ENCODE measurements at regions not wholly inside any gene's neighbourhood (a gene's known extent, or its start where the extent isn't known, plus 50 kb on each side); places are given as distances from the start of the nearest gene placed in this dataset.
A peak's percentile ranks its signal among the peaks of the same experiment; 100 is the strongest.

DNA sequence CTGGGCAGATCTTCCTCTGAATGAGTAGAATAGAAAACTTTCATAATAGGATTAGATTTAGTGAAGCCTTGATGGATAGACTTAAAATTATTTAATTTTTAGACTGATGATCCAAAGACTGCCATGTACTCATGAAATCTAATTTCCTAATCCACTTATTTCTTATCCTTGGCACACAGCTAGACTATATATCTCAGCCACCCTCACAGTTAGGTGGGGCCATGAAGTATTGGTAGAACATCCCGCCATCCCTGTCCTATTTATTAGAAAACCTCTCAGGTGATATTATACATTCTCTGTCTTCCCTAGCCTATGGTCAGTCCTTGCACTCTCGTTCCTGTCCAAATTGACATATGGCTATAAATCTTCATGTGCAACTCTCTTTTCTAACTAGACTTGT, 110.9 kb downstream of the FAM170A start:
- intact Hi-C loops (cut with DNase I) = no loop called here
- no peak overlapping the region for H3K27ac ChIP-seq
- TF ChIP-seq, protein P1, sequence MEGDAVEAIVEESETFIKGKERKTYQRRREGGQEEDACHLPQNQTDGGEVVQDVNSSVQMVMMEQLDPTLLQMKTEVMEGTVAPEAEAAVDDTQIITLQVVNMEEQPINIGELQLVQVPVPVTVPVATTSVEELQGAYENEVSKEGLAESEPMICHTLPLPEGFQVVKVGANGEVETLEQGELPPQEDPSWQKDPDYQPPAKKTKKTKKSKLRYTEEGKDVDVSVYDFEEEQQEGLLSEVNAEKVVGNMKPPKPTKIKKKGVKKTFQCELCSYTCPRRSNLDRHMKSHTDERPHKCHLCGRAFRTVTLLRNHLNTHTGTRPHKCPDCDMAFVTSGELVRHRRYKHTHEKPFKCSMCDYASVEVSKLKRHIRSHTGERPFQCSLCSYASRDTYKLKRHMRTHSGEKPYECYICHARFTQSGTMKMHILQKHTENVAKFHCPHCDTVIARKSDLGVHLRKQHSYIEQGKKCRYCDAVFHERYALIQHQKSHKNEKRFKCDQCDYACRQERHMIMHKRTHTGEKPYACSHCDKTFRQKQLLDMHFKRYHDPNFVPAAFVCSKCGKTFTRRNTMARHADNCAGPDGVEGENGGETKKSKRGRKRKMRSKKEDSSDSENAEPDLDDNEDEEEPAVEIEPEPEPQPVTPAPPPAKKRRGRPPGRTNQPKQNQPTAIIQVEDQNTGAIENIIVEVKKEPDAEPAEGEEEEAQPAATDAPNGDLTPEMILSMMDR (IDR thresholded peaks at IDR 0.05) = no peak

DNA sequence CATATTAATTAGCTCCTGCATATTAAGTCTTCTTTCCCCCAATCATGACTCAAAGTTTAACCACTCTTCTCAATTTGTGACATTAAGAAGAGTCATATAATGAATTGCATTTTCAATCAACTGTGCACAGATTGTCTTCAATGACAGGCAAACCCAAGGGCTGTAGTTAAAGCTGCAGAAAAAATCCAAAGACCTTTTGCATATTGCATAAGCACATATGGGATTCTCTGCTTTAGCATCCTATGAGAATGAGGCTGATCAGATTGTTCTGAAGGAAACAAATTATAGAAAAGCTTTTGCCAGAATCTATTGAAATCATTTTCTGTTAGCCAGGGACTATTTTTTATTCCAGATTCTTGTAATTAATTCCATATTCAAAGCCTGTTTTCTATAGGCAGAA, 112.3 kb downstream of the FAM170A start:
- H3K4me3 ChIP-seq = no peak overlapping the region
- ATAC-seq (no peak), DNase-seq (no peak)
- H3K27me3 ChIP-seq (ENCODE audit: low read depth) = no peaks in the 10 kb centered on the region
- no peaks in the 10 kb centered on the region for H3K9me3 ChIP-seq
- H3K27ac ChIP-seq = no peak overlapping the region
- intact Hi-C loops (cut with DNase I) = no loop called here
- no peaks in the 10 kb centered on the region for H3K4me1 ChIP-seq
- H3K36me3 ChIP-seq = no peaks in the 10 kb centered on the region
- TF ChIP-seq, protein P1 (IDR thresholded peaks at IDR 0.05) = no peak

More for the DNA sequence above, 110.9 kb downstream of the FAM170A start:
- DNase-seq (no peak), ATAC-seq (no peak)
- Histone ChIP-seq H3K4me1 (no peaks in the 10 kb centered on the region), H3K9me3 (no peaks in the 10 kb centered on the region), H3K36me3 (no peaks in the 10 kb centered on the region), H3K4me3 (no peak overlapping the region), H3K27me3 (ENCODE audit: low read depth) (no peaks in the 10 kb centered on the region)

DNA sequence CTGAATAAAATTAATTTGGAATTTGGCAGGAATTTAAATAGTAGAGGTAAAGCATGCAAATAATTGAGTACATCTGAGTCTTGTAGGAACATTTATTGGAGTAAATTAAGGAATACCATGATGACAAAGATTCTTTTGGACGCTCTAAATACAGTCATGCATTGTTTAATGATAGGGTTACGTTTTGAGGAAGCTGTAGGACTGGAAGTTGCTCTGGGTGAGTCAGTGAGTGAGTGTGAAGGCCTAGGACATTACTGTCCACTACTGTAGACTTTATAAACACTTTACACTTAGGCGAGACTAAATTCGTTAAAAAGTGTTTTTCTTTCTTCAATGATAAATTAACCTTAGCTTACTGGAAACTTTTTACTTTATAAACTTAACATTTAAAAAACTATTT, 113.0 kb downstream of the FAM170A start:
- Histone ChIP-seq H3K4me3 (no peak overlapping the region), H3K4me1 (no peaks in the 10 kb centered on the region), H3K36me3 (no peaks in the 10 kb centered on the region), H3K27ac (no peak overlapping the region), H3K27me3 (ENCODE audit: low read depth) (no peaks in the 10 kb centered on the region), H3K9me3 (no peaks in the 10 kb centered on the region)
- intact Hi-C loops (cut with DNase I) = no loop called here
- DNase-seq (no peak), ATAC-seq (no peak)
- TF ChIP-seq, protein P1 (IDR thresholded peaks at IDR 0.05) = no peak

DNA sequence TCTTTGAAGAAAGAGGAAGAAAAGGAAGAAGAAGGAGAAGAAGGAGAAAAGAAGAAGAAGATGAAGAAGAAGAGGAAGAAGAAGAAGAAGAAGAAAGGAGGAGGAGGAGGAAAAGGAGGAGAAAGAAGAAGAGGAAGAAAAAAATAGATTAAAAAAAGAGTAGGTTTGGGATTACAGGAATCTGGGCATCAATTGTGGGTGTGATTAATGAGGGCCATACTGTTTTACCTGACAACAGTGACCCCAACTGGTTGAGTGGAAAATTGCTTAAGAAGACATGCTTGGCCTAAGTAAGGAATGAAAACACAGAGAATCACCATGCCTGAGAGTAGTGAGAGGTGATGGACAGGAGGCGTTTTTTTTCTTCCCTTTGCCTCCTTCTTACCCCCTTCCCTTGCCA, 114.6 kb downstream of the FAM170A start:
- no peak for DNase-seq

DNA sequence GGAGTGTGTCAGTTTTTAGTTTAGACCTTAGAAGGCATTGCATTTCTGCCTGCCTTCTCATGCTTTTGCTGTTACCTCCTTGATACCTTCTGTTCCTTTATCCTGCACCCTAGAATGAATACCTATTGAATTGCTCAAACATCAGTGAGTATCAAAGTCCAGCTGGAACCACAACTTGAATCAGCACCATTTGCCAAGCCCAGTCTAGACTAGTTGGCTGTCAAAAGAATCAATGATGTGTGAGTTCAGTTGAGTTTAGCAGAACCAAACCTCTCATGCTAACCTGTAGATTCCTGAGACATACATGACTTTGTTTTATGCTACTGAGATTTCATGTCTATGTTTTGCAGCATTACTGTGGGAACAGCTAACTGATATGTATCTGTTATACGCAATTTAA, 116.6 kb downstream of the FAM170A start:
- ATAC-seq = no peak
- Histone ChIP-seq H3K4me3 (no peak overlapping the region), H3K36me3 (no peaks in the 10 kb centered on the region), H3K9me3 (no peaks in the 10 kb centered on the region), H3K4me1 (no peaks in the 10 kb centered on the region), H3K27ac (no peak overlapping the region), H3K27me3 (ENCODE audit: low read depth) (no peaks in the 10 kb centered on the region)
- DNase-seq = no peak
- intact Hi-C loops (cut with DNase I) = no loop called here
- TF ChIP-seq, protein P1 (IDR thresholded peaks at IDR 0.05) = no peak

More for the DNA sequence above, 114.6 kb downstream of the FAM170A start:
- ATAC-seq = peak; percentile 51 to 57
- Histone ChIP-seq H3K36me3 (no peaks in the 10 kb centered on the region), H3K4me3 (no peak overlapping the region), H3K27ac (no peak overlapping the region), H3K4me1 (no peaks in the 10 kb centered on the region), H3K9me3 (no peaks in the 10 kb centered on the region), H3K27me3 (ENCODE audit: low read depth) (no peaks in the 10 kb centered on the region)
- TF ChIP-seq, protein P1 (IDR thresholded peaks at IDR 0.05) = peak; percentile 32
- intact Hi-C loops (cut with DNase I) = no loop called here

DNA sequence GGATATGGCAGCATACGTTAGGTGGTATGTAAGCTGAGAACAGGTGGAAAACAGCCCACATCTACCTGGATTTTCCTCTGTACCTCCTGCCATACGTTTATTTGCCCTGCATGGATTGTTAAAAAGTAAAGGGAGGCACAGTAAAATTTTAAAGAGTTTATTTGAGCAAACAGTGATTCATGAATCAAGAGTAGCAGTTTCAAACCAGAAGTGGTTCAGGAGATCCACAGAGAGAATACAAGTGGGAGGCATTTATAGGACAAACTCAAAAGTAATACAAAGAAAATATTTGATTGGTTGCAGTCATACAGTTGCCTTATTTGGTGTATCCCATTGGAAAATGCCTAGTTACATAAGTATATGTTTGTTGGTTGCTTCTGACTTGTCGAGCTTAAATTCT, 117.6 kb downstream of the FAM170A start:
- H3K27me3 ChIP-seq (ENCODE audit: low read depth) = no peaks in the 10 kb centered on the region
- H3K27ac ChIP-seq = no peak overlapping the region
- no peaks in the 10 kb centered on the region for H3K4me1 ChIP-seq
- ATAC-seq = no peak
- intact Hi-C loops (cut with DNase I) = no loop called here
- H3K36me3 ChIP-seq = no peaks in the 10 kb centered on the region
- no peaks in the 10 kb centered on the region for H3K9me3 ChIP-seq
- H3K4me3 ChIP-seq = no peak overlapping the region
- no peak for DNase-seq
- TF ChIP-seq, protein P1 (IDR thresholded peaks at IDR 0.05) = no peak
